ENCODE measurements at regions not wholly inside any gene's neighbourhood (a gene's known extent, or its start where the extent isn't known, plus 50 kb on each side); places are given as distances from the start of the nearest gene placed in this dataset.

- no peak for DNase-seq (ENCODE audit: low read depth)
- H3K4me3 ChIP-seq (ENCODE audit: low read depth, low read length): no peak overlapping the region
- no peak for TF ChIP-seq CTCF (conservative IDR thresholded peaks at IDR 0.05; ENCODE audit: low read depth, low read length)
These were observed 738.9 kb upstream of the SALL3 start for GRCh38 chr18:78240627-78241252.

GRCh38 chr18:78241535-78242253 lies 737.9 kb upstream of the SALL3 start:
- no peak overlapping the region for H3K4me3 ChIP-seq (ENCODE audit: low read depth, low read length)
- no peak for TF ChIP-seq CTCF (conservative IDR thresholded peaks at IDR 0.05; ENCODE audit: low read depth, low read length)
- no peak for DNase-seq (ENCODE audit: low read depth)

- no peak for DNase-seq (ENCODE audit: low read depth)
- no peak for TF ChIP-seq CTCF (conservative IDR thresholded peaks at IDR 0.05; ENCODE audit: low read depth, low read length)
- H3K4me3 ChIP-seq (ENCODE audit: low read depth, low read length): no peak overlapping the region
These were observed 737.4 kb upstream of the SALL3 start for GRCh38 chr18:78242254-78242643.

- DNase-seq (ENCODE audit: low read depth): no peak
- TF ChIP-seq CTCF (conservative IDR thresholded peaks at IDR 0.05; ENCODE audit: low read depth, low read length): no peak
- H3K4me3 ChIP-seq (ENCODE audit: low read depth, low read length): no peak overlapping the region
These were observed 736.8 kb upstream of the SALL3 start for GRCh38 chr18:78242806-78243205.

GRCh38 chr18:78244779-78245178 lies 734.8 kb upstream of the SALL3 start:
- no peak overlapping the region for H3K4me3 ChIP-seq (ENCODE audit: low read depth, low read length)
- no peak for TF ChIP-seq CTCF (conservative IDR thresholded peaks at IDR 0.05; ENCODE audit: low read depth, low read length)
- DNase-seq (ENCODE audit: low read depth): no peak

GRCh38 chr18:78245451-78245850 lies 734.2 kb upstream of the SALL3 start:
- TF ChIP-seq CTCF (conservative IDR thresholded peaks at IDR 0.05; ENCODE audit: low read depth, low read length): no peak
- no peak overlapping the region for H3K4me3 ChIP-seq (ENCODE audit: low read depth, low read length)
- no peak for DNase-seq (ENCODE audit: low read depth)

GRCh38 chr18:78246050-78246449 lies 733.6 kb upstream of the SALL3 start:
- DNase-seq (ENCODE audit: low read depth): no peak
- no peak overlapping the region for H3K4me3 ChIP-seq (ENCODE audit: low read depth, low read length)
- no peak for TF ChIP-seq CTCF (conservative IDR thresholded peaks at IDR 0.05; ENCODE audit: low read depth, low read length)
